Right atrium auricular region (tissue), 2 donors: ENCODE measurements at regions not wholly inside any gene's neighbourhood (a gene's known extent, or its start where the extent isn't known, plus 50 kb on each side); places are given as distances from the start of the nearest gene placed in this dataset.

ENCODE experiments used
- DNase-seq: peaks from one replicate; pipeline ENCODE4 v3.0.0-alpha.2; 2019; ENCODE audit warnings: low spot score
- H3K27ac ChIP-seq, 2 donors: fragments of 200-600 bp; sonication (generic); 1 replicate in 1 of 2; 2 replicates in 1 of 2; pipeline ENCODE4 v1.5.1; 2016 to 2019
- H3K27me3 ChIP-seq, 2 donors: fragments of 200-600 bp; sonication (generic); one replicate each; pipeline versions ENCODE4 v1.5.1 to v1.6.0; 2017 to 2019
- H3K36me3 ChIP-seq: fragments of 200-600 bp; sonication (generic); one replicate; pipeline ENCODE4 v1.5.1; 2016
- H3K4me1 ChIP-seq, 2 donors: fragments of 200-600 bp; sonication (generic); one replicate each; pipeline versions ENCODE4 v1.5.1 to v1.6.0; 2017 to 2019
- H3K4me3 ChIP-seq, 2 donors: fragments of 200-600 bp; sonication (generic); 1 replicate in 1 of 2; 2 replicates in 1 of 2; pipeline ENCODE4 v1.5.1; 2017 to 2019; ENCODE audit warnings: mild to moderate bottlenecking in 1 of 2, moderate library complexity in 1 of 2
- H3K9me3 ChIP-seq, 2 donors: fragments of 200-600 bp; sonication (generic); one replicate each; pipeline ENCODE4 v1.5.1; 2019
- CTCF ChIP-seq, 2 donors: fragments of 200-600 bp; sonication (generic); IDR thresholded peaks; one replicate each; pipeline ENCODE4 v1.5.1; 2019; ENCODE audit warnings: antibody characterized with exemption in 2 of 2

- TF ChIP-seq CTCF (IDR thresholded peaks at IDR 0.05) = no peak
Observed at GRCh38 chr4:144565527-144566195, 80.3 kb upstream of the HHIP start.

GRCh38 chr4:144572660-144573059 is 73.3 kb upstream of the HHIP start:
- H3K4me1 ChIP-seq = no peaks in the 10 kb centered on the region
- H3K27ac ChIP-seq = no peak overlapping the region
- H3K36me3 ChIP-seq = no peaks in the 10 kb centered on the region
- TF ChIP-seq CTCF (IDR thresholded peaks at IDR 0.05) = no peak
- H3K9me3 ChIP-seq = no peaks in the 10 kb centered on the region
- no peak for DNase-seq
- H3K27me3 ChIP-seq = no peaks in the 10 kb centered on the region
- no peak overlapping the region for H3K4me3 ChIP-seq

More at GRCh38 chr4:144565527-144566195, 80.3 kb upstream of the HHIP start:
- Histone ChIP-seq H3K9me3 (no peaks in the 10 kb centered on the region), H3K36me3 (no peaks in the 10 kb centered on the region), H3K27me3 (no peaks in the 10 kb centered on the region), H3K4me1 (no peaks in the 10 kb centered on the region), H3K4me3 (no peak overlapping the region), H3K27ac (no peak overlapping the region)
- no peak for DNase-seq

GRCh38 chr4:144574000-144574399 is 72.0 kb upstream of the HHIP start:
- Histone ChIP-seq H3K27me3 (no peaks in the 10 kb centered on the region), H3K27ac (no peak overlapping the region), H3K36me3 (no peaks in the 10 kb centered on the region), H3K4me3 (no peak overlapping the region), H3K9me3 (no peaks in the 10 kb centered on the region), H3K4me1 (no peaks in the 10 kb centered on the region)
- no peak for TF ChIP-seq CTCF (IDR thresholded peaks at IDR 0.05)
- DNase-seq = no peak

- H3K9me3 ChIP-seq = no peaks in the 10 kb centered on the region
- no peak for DNase-seq
- H3K4me1 ChIP-seq = no peaks in the 10 kb centered on the region
- no peaks in the 10 kb centered on the region for H3K36me3 ChIP-seq
- H3K27ac ChIP-seq = no peak overlapping the region
- no peak for TF ChIP-seq CTCF (IDR thresholded peaks at IDR 0.05)
- H3K4me3 ChIP-seq = no peak overlapping the region
- no peaks in the 10 kb centered on the region for H3K27me3 ChIP-seq
Observed at GRCh38 chr4:144574509-144574908, 71.4 kb upstream of the HHIP start.

GRCh38 chr4:144575181-144575580 is 70.8 kb upstream of the HHIP start:
- Histone ChIP-seq H3K36me3 (no peaks in the 10 kb centered on the region), H3K4me1 (no peaks in the 10 kb centered on the region), H3K9me3 (no peaks in the 10 kb centered on the region), H3K27ac (no peak overlapping the region), H3K4me3 (no peak overlapping the region), H3K27me3 (no peaks in the 10 kb centered on the region)
- DNase-seq = no peak
- TF ChIP-seq CTCF (IDR thresholded peaks at IDR 0.05) = no peak

- no peaks in the 10 kb centered on the region for H3K9me3 ChIP-seq
- no peak for DNase-seq
- H3K27ac ChIP-seq = no peak overlapping the region
- H3K4me1 ChIP-seq = no peaks in the 10 kb centered on the region
- no peaks in the 10 kb centered on the region for H3K36me3 ChIP-seq
- H3K27me3 ChIP-seq = no peaks in the 10 kb centered on the region
- TF ChIP-seq CTCF (IDR thresholded peaks at IDR 0.05) = no peak
- H3K4me3 ChIP-seq = no peak overlapping the region
Observed at GRCh38 chr4:144578681-144579080, 67.3 kb upstream of the HHIP start.
